WTC11 (cell line): ENCODE measurements at regions not wholly inside any gene's neighbourhood (a gene's known extent, or its start where the extent isn't known, plus 50 kb on each side); places are given as distances from the start of the nearest gene placed in this dataset.

Experiments
- EMX1 ChIP-seq: fragments of 250-450 bp; sonication (Bioruptor Pico); IDR thresholded peaks from 2 replicates; pipeline ENCODE4 v1.8.0; 2021; ENCODE audit warnings: mild to moderate bottlenecking
- TF ChIP-seq, protein P1 (sequence below): fragments of 200-600 bp; IDR thresholded peaks from 2 replicates; pipeline ENCODE4 v1.8.0; 2022; ENCODE audit warnings: antibody characterized with exemption
- TF ChIP-seq, protein P2 (sequence below): sonication (generic); formaldehyde crosslinking; IDR thresholded peaks from 2 replicates; pipeline ENCODE4 v1.8.0; 2022; ENCODE audit warnings: mild to moderate bottlenecking, missing genetic modification reagents
- TF ChIP-seq, protein P3 (sequence below): sonication (generic); formaldehyde crosslinking; IDR thresholded peaks from 2 replicates; pipeline ENCODE4 v1.8.1; 2023; ENCODE audit warnings: mild to moderate bottlenecking, missing genetic modification reagents, moderate library complexity
- TF ChIP-seq, protein P4 (sequence below): sonication (generic); formaldehyde crosslinking; IDR thresholded peaks from 2 replicates; pipeline ENCODE4 v1.8.1; 2022; ENCODE audit warnings: missing genetic modification reagents, borderline replicate concordance
- TF ChIP-seq, protein P5 (sequence below): sonication (generic); formaldehyde crosslinking; IDR thresholded peaks from 2 replicates; pipeline ENCODE4 v1.8.0; 2022; ENCODE audit warnings: mild to moderate bottlenecking, missing genetic modification reagents
- TF ChIP-seq, protein P6 (sequence below): sonication (generic); formaldehyde crosslinking; IDR thresholded peaks from 2 replicates; pipeline ENCODE4 v1.8.0; 2023; ENCODE audit warnings: missing genetic modification reagents

DNA sequence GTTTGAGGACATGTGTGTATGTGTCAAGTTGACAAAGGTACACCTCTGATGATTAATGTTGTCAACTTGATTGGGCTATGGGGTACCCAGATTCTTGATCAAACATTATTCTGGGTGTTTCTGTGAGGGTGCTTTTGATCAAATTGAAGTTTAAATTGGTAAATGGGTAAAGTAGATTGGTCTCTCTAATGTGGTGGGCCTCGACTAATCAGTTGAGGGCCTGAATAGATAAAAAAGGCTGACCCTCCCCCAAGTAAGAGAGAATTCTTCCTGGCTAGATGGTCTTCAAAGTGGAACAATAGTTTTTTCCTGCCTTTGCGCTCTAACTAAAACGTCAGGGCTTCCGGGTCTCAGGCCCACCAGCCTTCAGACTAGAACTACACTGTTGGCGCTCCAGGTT, 309.9 kb upstream of the MGMT start:
- TF ChIP-seq, protein P1, sequence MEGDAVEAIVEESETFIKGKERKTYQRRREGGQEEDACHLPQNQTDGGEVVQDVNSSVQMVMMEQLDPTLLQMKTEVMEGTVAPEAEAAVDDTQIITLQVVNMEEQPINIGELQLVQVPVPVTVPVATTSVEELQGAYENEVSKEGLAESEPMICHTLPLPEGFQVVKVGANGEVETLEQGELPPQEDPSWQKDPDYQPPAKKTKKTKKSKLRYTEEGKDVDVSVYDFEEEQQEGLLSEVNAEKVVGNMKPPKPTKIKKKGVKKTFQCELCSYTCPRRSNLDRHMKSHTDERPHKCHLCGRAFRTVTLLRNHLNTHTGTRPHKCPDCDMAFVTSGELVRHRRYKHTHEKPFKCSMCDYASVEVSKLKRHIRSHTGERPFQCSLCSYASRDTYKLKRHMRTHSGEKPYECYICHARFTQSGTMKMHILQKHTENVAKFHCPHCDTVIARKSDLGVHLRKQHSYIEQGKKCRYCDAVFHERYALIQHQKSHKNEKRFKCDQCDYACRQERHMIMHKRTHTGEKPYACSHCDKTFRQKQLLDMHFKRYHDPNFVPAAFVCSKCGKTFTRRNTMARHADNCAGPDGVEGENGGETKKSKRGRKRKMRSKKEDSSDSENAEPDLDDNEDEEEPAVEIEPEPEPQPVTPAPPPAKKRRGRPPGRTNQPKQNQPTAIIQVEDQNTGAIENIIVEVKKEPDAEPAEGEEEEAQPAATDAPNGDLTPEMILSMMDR, result no peak
- TF ChIP-seq EMX1 (CRISPR knock-in tag), result no peak
- TF ChIP-seq, protein P2, sequence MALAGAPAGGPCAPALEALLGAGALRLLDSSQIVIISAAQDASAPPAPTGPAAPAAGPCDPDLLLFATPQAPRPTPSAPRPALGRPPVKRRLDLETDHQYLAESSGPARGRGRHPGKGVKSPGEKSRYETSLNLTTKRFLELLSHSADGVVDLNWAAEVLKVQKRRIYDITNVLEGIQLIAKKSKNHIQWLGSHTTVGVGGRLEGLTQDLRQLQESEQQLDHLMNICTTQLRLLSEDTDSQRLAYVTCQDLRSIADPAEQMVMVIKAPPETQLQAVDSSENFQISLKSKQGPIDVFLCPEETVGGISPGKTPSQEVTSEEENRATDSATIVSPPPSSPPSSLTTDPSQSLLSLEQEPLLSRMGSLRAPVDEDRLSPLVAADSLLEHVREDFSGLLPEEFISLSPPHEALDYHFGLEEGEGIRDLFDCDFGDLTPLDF (CRISPR knock-in tag), result no peak
- TF ChIP-seq, protein P3, sequence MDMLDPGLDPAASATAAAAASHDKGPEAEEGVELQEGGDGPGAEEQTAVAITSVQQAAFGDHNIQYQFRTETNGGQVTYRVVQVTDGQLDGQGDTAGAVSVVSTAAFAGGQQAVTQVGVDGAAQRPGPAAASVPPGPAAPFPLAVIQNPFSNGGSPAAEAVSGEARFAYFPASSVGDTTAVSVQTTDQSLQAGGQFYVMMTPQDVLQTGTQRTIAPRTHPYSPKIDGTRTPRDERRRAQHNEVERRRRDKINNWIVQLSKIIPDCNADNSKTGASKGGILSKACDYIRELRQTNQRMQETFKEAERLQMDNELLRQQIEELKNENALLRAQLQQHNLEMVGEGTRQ, result no peak
- TF ChIP-seq, protein P4, sequence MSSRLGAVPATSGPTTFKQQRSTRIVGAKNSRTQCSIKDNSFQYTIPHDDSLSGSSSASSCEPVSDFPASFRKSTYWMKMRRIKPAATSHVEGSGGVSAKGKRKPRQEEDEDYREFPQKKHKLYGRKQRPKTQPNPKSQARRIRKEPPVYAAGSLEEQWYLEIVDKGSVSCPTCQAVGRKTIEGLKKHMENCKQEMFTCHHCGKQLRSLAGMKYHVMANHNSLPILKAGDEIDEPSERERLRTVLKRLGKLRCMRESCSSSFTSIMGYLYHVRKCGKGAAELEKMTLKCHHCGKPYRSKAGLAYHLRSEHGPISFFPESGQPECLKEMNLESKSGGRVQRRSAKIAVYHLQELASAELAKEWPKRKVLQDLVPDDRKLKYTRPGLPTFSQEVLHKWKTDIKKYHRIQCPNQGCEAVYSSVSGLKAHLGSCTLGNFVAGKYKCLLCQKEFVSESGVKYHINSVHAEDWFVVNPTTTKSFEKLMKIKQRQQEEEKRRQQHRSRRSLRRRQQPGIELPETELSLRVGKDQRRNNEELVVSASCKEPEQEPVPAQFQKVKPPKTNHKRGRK, result no peak
- TF ChIP-seq, protein P5, sequence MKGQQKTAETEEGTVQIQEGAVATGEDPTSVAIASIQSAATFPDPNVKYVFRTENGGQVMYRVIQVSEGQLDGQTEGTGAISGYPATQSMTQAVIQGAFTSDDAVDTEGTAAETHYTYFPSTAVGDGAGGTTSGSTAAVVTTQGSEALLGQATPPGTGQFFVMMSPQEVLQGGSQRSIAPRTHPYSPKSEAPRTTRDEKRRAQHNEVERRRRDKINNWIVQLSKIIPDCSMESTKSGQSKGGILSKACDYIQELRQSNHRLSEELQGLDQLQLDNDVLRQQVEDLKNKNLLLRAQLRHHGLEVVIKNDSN, result no peak
- TF ChIP-seq, protein P6, sequence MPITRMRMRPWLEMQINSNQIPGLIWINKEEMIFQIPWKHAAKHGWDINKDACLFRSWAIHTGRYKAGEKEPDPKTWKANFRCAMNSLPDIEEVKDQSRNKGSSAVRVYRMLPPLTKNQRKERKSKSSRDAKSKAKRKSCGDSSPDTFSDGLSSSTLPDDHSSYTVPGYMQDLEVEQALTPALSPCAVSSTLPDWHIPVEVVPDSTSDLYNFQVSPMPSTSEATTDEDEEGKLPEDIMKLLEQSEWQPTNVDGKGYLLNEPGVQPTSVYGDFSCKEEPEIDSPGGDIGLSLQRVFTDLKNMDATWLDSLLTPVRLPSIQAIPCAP (CRISPR knock-in tag), result no peak
